HepG2 (cell line): ENCODE measurements at regions not wholly inside any gene's neighbourhood (a gene's known extent, or its start where the extent isn't known, plus 50 kb on each side); places are given as distances from the start of the nearest gene placed in this dataset.

Experiments used
- ATAC-seq: fragments of 200-7000 bp; cut with Tn5 transposase; 3 replicates; pipeline ENCODE4 v1.9.1; 2020; ENCODE audit warnings: mild to moderate bottlenecking, moderate library complexity
- BruUV-seq: library from RNA; stranded (reverse); fragments of 400-500 nt; replicated peaks from 2 replicates; lab custom pipeline; 2021; lab: Mats Ljungman, UMichigan
- CTCF ChIA-PET: fragments of 300-600 bp; formaldehyde crosslinking; extraction: SDS; loops from one replicate; lab custom pipeline; 2021; ENCODE audit warnings: low total read pairs, inconsistent platforms, low intra/inter-chr PET ratio; lab: Yijun Ruan, JAX
- POLR2A ChIA-PET: fragments of 350-600 bp; sonication (Branson Sonifier 250); formaldehyde crosslinking; loops from one replicate; lab custom pipeline; 2020; ENCODE audit warnings: antibody characterized with exemption, inconsistent platforms; lab: Yijun Ruan, JAX
- DNase-seq: peaks from one replicate; pipeline ENCODE4 v3.0.0-alpha.2; 2015; ENCODE audit warnings: low spot score
- FAIRE-seq: peaks from 3 replicates; lab custom pipeline; 2011; peaks lifted over from hg19 to GRCh38; lab: Jason Lieb, UNC
- H2AFZ ChIP-seq: one replicate; pipeline ENCODE4 v1.6.1; 2011; ENCODE audit warnings: low read length, inconsistent platforms
- H3K27ac ChIP-seq: fragments of 300-600 bp; 3 replicates; pipeline ENCODE4 v1.8.0; 2011; ENCODE audit warnings: mixed run types, mild to moderate bottlenecking, mixed read lengths, low read length, inconsistent platforms; ENCODE audit not compliant: insufficient read depth; ENCODE audit errors: extremely low read length
- H3K27me3 ChIP-seq, 2 experiments: fragments of 200-600 bp in 1 of 2; 2 replicates in 1 of 2; 3 replicates in 1 of 2; pipeline versions ENCODE4 v1.6.0 to v1.8.0; 2011; ENCODE audit warnings: low read length in 2 of 2, mild to moderate bottlenecking in 2 of 2, moderate library complexity in 2 of 2, inconsistent platforms in 1 of 2; ENCODE audit not compliant: insufficient read depth in 2 of 2, control insufficient read depth in 1 of 2
- H3K36me3 ChIP-seq, 2 experiments: fragments of 200-600 bp in 1 of 2; replicated peaks in 1 of 2; 2 replicates in 1 of 2; 3 replicates in 1 of 2; pipeline versions ENCODE4 v1.5.1 to v1.8.0; 2011; ENCODE audit warnings: low read length in 2 of 2, inconsistent platforms in 1 of 2; ENCODE audit not compliant: insufficient read depth in 2 of 2, control insufficient read depth in 1 of 2
- H3K4me1 ChIP-seq: 2 replicates; pipeline ENCODE4 v1.5.1; 2012; ENCODE audit warnings: low read length, inconsistent platforms; ENCODE audit not compliant: insufficient read depth
- H3K4me2 ChIP-seq: 2 replicates; pipeline ENCODE4 v1.6.0; 2011; ENCODE audit warnings: low read depth, low read length, inconsistent platforms
- H3K4me3 ChIP-seq, 3 experiments: fragments of 200-600 bp in 1 of 3; sonication (generic), shearing (Covaris generic) in 1 of 3; replicated peaks in 1 of 3; 2 replicates each; pipeline ENCODE4 v1.5.1; 2011 to 2016; ENCODE audit warnings: low read length in 3 of 3, inconsistent platforms in 2 of 3, low read depth in 2 of 3, mild to moderate bottlenecking in 2 of 3, control low read depth in 1 of 3, mixed read lengths in 1 of 3; ENCODE audit not compliant: insufficient read depth in 1 of 3
- H3K79me2 ChIP-seq: one replicate; pipeline ENCODE4 v1.6.1; 2011; ENCODE audit warnings: low read length, inconsistent platforms; ENCODE audit not compliant: insufficient read depth
- H3K9ac ChIP-seq: 2 replicates; pipeline ENCODE4 v1.6.0; 2011; ENCODE audit warnings: mild to moderate bottlenecking, low read depth, low read length, inconsistent platforms; ENCODE audit not compliant: insufficient read depth
- H3K9me3 ChIP-seq: 2 replicates; pipeline ENCODE4 v1.5.1; 2012; ENCODE audit warnings: mild to moderate bottlenecking, low read length
- H4K20me1 ChIP-seq: 2 replicates; pipeline ENCODE4 v1.6.0; 2011; ENCODE audit warnings: inconsistent platforms, mild to moderate bottlenecking, low read length, moderate library complexity; ENCODE audit not compliant: insufficient read depth
- IRX3 ChIP-seq: sonication (generic); formaldehyde crosslinking; IDR thresholded peaks from 2 replicates; pipeline ENCODE4 v1.8.1; 2023; ENCODE audit warnings: mild to moderate bottlenecking, low read depth, missing genetic modification reagents, borderline replicate concordance
- KAT8 ChIP-seq: IDR thresholded peaks from 2 replicates; pipeline ENCODE4 v1.6.1; 2016; ENCODE audit warnings: missing genetic modification reagents, missing compliant biosample characterization
- KIAA2018 ChIP-seq: sonication (generic); formaldehyde crosslinking; IDR thresholded peaks from 2 replicates; pipeline ENCODE4 v1.5.0; 2020; ENCODE audit warnings: mild to moderate bottlenecking, missing genetic modification reagents, borderline replicate concordance
- MED13 ChIP-seq: sonication (generic); formaldehyde crosslinking; IDR thresholded peaks from 2 replicates; pipeline ENCODE4 v1.5.0; 2020; ENCODE audit warnings: missing genetic modification reagents
- MTERF4 ChIP-seq: sonication (generic); formaldehyde crosslinking; IDR thresholded peaks from 2 replicates; pipeline ENCODE4 v1.8.0; 2023; ENCODE audit warnings: mild to moderate bottlenecking, missing genetic modification reagents
- NFATC3 ChIP-seq: sonication (generic); formaldehyde crosslinking; IDR thresholded peaks from 2 replicates; pipeline ENCODE4 v1.5.1; 2020; ENCODE audit warnings: mild to moderate bottlenecking, missing genetic modification reagents
- NFYB ChIP-seq: sonication (generic); formaldehyde crosslinking; IDR thresholded peaks from 2 replicates; pipeline ENCODE4 v1.4.0; 2020; ENCODE audit warnings: missing genetic modification reagents
- PREB ChIP-seq: sonication (generic); formaldehyde crosslinking; IDR thresholded peaks from 2 replicates; pipeline ENCODE4 v1.4.0; 2020; ENCODE audit warnings: missing genetic modification reagents
- RELA ChIP-seq: sonication (generic); formaldehyde crosslinking; IDR thresholded peaks from 2 replicates; pipeline ENCODE4 v1.4.0; 2020; ENCODE audit warnings: missing genetic modification reagents
- SIX4 ChIP-seq: sonication (generic); formaldehyde crosslinking; IDR thresholded peaks from 2 replicates; pipeline ENCODE4 v1.4.0; 2020; ENCODE audit warnings: missing genetic modification reagents
- ZNF333 ChIP-seq: sonication (generic); formaldehyde crosslinking; IDR thresholded peaks from 2 replicates; pipeline ENCODE4 v1.4.0; 2020; ENCODE audit warnings: mild to moderate bottlenecking, missing genetic modification reagents, borderline replicate concordance
- ZNF557 ChIP-seq: sonication (generic); formaldehyde crosslinking; IDR thresholded peaks from 2 replicates; pipeline ENCODE4 v1.4.0; 2020; ENCODE audit warnings: missing genetic modification reagents
- ZNF563 ChIP-seq: sonication (generic); formaldehyde crosslinking; IDR thresholded peaks from 2 replicates; pipeline ENCODE4 v1.8.0; 2022; ENCODE audit warnings: mild to moderate bottlenecking, moderate library complexity, missing genetic modification reagents
- ZNF589 ChIP-seq: sonication (generic); formaldehyde crosslinking; conservative IDR thresholded peaks from 2 replicates; pipeline ENCODE4 v1.8.0; 2022; ENCODE audit warnings: mild to moderate bottlenecking, moderate library complexity, missing genetic modification reagents
- ZNF598 ChIP-seq: sonication (generic); formaldehyde crosslinking; IDR thresholded peaks from 2 replicates; pipeline ENCODE4 v1.5.1; 2020; ENCODE audit warnings: mild to moderate bottlenecking, missing genetic modification reagents, borderline replicate concordance
- ZNF607 ChIP-seq: sonication (generic); formaldehyde crosslinking; IDR thresholded peaks from 2 replicates; pipeline ENCODE4 v1.5.1; 2020; ENCODE audit warnings: missing genetic modification reagents, mild to moderate bottlenecking, borderline replicate concordance
- ZNF703 ChIP-seq: sonication (generic); formaldehyde crosslinking; IDR thresholded peaks from 2 replicates; pipeline ENCODE4 v1.5.1; 2020; ENCODE audit warnings: missing genetic modification reagents, mild to moderate bottlenecking, moderate library complexity, borderline replicate concordance
- WGBS: methylation state at CpG from one replicate; pipeline ENCODE4 v1.1.6; 2017; ENCODE audit warnings: low lambda C conversion rate; 5-methylcytosine and 5-hydroxymethylcytosine counted together
- in situ Hi-C: cut with HindIII; loops from 2 replicates; pipeline ENCODE4 v1.10.0; 2017; ENCODE audit warnings: low pct_unique_long_range_greater_than_20kb; ENCODE audit not compliant: extremely low pct_ligation_motif_present
- intact Hi-C: fragments of 100-400 bp; cut with micrococcal nuclease; formaldehyde crosslinking; loops from one replicate; pipeline ENCODE4 v1.10.0; 2022; ENCODE audit not compliant: unreplicated experiment

GRCh38 chr15:85920956-85921355, 126.2 kb upstream of the KLHL25 start:
- no peaks in the 10 kb centered on the region for H3K9me3 ChIP-seq
- no peaks in the 10 kb centered on the region for H3K79me2 ChIP-seq
- no peaks in the 10 kb centered on the region for H3K36me3 ChIP-seq
- DNase-seq (no peak), ATAC-seq (no peak), FAIRE-seq (no peak)
- H3K4me1 ChIP-seq: no peaks in the 10 kb centered on the region
- CTCF ChIA-PET: no interaction called here
- in situ Hi-C loops: no loop called here
- no peak overlapping the region for H3K9ac ChIP-seq
- intact Hi-C loops: no loop called here
- no peaks in the 10 kb centered on the region for H4K20me1 ChIP-seq
- no peak overlapping the region for H3K27ac ChIP-seq
- WGBS: 55% methylated on average over 4 of the region's 5 CpGs
- H3K4me2 ChIP-seq: no peak overlapping the region
- H3K27me3 ChIP-seq: no peaks in the 10 kb centered on the region
- no TSS peak for BruUV-seq
- POLR2A ChIA-PET: no interaction called here
- TF ChIP-seq ZNF598 (no peak), MTERF4 (CRISPR knock-in tag) (no peak), KIAA2018 (CRISPR knock-in tag) (no peak), ZNF589 (CRISPR knock-in tag) (no peak), ZNF557 (CRISPR knock-in tag) (no peak), ZNF333 (CRISPR knock-in tag) (no peak), NFYB (CRISPR knock-in tag) (no peak), NFATC3 (CRISPR knock-in tag) (no peak), SIX4 (no peak), RELA (CRISPR knock-in tag) (no peak), KAT8 (CRISPR knock-in tag) (no peak), IRX3 (CRISPR knock-in tag) (no peak), ZNF607 (CRISPR knock-in tag) (no peak), ZNF563 (CRISPR knock-in tag) (no peak), ZNF703 (CRISPR knock-in tag) (no peak), PREB (CRISPR knock-in tag) (no peak), MED13 (CRISPR knock-in tag) (no peak)
- H2AFZ ChIP-seq: no peak overlapping the region
- no peak overlapping the region for H3K4me3 ChIP-seq
